Fibroblast of lung (primary cell): ENCODE measurements at regions not wholly inside any gene's neighbourhood (a gene's known extent, or its start where the extent isn't known, plus 50 kb on each side); places are given as distances from the start of the nearest gene placed in this dataset.

Experiments used
- EZH2 ChIP-seq: IDR thresholded peaks from 2 replicates; pipeline ENCODE4 v1.5.1; 2012; ENCODE audit warnings: low read length, control low read depth, mild to moderate bottlenecking; ENCODE audit errors: missing control alignments
- TF ChIP-seq, protein P1 (sequence below), 2 donors: IDR thresholded peaks in 1 of 2; conservative IDR thresholded peaks in 1 of 2; 1 replicate in 1 of 2; 2 replicates in 1 of 2; pipeline ENCODE4 v1.5.1; 2011 to 2012; ENCODE audit warnings: low read length in 2 of 2, control low read depth in 1 of 2, inconsistent platforms in 1 of 2, low read depth in 1 of 2, mild to moderate bottlenecking in 1 of 2

DNA sequence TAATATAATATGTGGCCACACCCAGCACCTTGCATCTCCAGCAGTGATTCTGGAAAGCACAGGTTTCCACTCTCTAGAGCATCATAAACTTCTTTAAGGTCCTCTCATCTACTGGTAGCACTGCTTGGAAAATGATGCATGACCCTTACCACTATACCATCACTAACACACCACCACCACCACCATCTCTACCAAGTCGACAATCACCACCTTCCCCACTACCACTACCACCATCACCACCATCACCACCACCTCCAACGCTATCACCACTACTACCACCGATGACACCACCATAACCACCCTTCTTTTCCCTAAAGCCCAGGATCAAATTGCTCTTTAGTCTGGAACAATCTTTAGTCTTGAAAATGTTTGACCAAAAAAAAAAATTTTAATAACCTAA lies 390.4 kb downstream of the SUCLA2 start:
- TF ChIP-seq, protein P1, sequence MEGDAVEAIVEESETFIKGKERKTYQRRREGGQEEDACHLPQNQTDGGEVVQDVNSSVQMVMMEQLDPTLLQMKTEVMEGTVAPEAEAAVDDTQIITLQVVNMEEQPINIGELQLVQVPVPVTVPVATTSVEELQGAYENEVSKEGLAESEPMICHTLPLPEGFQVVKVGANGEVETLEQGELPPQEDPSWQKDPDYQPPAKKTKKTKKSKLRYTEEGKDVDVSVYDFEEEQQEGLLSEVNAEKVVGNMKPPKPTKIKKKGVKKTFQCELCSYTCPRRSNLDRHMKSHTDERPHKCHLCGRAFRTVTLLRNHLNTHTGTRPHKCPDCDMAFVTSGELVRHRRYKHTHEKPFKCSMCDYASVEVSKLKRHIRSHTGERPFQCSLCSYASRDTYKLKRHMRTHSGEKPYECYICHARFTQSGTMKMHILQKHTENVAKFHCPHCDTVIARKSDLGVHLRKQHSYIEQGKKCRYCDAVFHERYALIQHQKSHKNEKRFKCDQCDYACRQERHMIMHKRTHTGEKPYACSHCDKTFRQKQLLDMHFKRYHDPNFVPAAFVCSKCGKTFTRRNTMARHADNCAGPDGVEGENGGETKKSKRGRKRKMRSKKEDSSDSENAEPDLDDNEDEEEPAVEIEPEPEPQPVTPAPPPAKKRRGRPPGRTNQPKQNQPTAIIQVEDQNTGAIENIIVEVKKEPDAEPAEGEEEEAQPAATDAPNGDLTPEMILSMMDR (conservative IDR thresholded peaks at IDR 0.05 in 1 of 2, IDR thresholded peaks at IDR 0.05 in 1 of 2; ENCODE audit: low read depth in 1 of 2, low read length in 2 of 2): no peak
- TF ChIP-seq EZH2: no peak
